ENCODE measurements at regions not wholly inside any gene's neighbourhood (a gene's known extent, or its start where the extent isn't known, plus 50 kb on each side); places are given as distances from the start of the nearest gene placed in this dataset.

- Mint-ChIP-seq H3K27me3 (ENCODE audit: low read depth) (no peaks in the 10 kb centered on the region), H3K9me3 (ENCODE audit: low read depth) (peaks cover 15% of the 10 kb centered on the region), H3K4me3 (ENCODE audit: unreplicated experiment) (no peak overlapping the region), H3K36me3 (ENCODE audit: low read depth) (no peaks in the 10 kb centered on the region), H3K27ac (ENCODE audit: unreplicated experiment) (no peak overlapping the region), H3K4me1 (ENCODE audit: low read depth) (no peaks in the 10 kb centered on the region)
- TF ChIP-seq, protein P1, sequence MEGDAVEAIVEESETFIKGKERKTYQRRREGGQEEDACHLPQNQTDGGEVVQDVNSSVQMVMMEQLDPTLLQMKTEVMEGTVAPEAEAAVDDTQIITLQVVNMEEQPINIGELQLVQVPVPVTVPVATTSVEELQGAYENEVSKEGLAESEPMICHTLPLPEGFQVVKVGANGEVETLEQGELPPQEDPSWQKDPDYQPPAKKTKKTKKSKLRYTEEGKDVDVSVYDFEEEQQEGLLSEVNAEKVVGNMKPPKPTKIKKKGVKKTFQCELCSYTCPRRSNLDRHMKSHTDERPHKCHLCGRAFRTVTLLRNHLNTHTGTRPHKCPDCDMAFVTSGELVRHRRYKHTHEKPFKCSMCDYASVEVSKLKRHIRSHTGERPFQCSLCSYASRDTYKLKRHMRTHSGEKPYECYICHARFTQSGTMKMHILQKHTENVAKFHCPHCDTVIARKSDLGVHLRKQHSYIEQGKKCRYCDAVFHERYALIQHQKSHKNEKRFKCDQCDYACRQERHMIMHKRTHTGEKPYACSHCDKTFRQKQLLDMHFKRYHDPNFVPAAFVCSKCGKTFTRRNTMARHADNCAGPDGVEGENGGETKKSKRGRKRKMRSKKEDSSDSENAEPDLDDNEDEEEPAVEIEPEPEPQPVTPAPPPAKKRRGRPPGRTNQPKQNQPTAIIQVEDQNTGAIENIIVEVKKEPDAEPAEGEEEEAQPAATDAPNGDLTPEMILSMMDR (IDR thresholded peaks at IDR 0.05): no peak
- DNase-seq (ENCODE audit: low spot score): no peak
These were observed 153.4 kb downstream of the AXIN2 start for GRCh38 chr17:65408050-65408449.

DNA sequence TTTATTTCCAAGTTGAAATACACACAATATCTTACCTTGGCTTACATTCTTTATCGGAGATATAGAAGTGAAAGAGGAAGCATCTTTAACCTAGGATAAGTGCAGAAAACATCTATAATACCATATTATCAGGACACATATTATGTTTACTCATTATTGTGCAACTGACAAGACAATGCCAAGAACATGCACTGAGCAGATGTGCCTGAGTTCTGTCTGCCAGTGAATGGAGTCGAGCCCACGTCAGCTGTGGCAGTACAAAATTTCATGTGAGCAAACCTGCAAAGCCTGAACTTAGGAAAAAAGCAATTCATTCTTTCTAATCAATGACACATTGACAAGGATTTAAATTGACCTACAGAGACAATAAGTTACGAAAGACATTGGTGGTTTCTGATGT, 154.4 kb downstream of the AXIN2 start:
- H3K4me3 Mint-ChIP-seq (ENCODE audit: unreplicated experiment): no peak overlapping the region
- H3K36me3 Mint-ChIP-seq (ENCODE audit: low read depth): no peaks in the 10 kb centered on the region
- peaks cover 11% of the 10 kb centered on the region for H3K9me3 Mint-ChIP-seq (ENCODE audit: low read depth)
- H3K27me3 Mint-ChIP-seq (ENCODE audit: low read depth): no peaks in the 10 kb centered on the region
- H3K27ac Mint-ChIP-seq (ENCODE audit: unreplicated experiment): no peak overlapping the region
- DNase-seq (ENCODE audit: low spot score): no peak
- H3K4me1 Mint-ChIP-seq (ENCODE audit: low read depth): no peaks in the 10 kb centered on the region
- TF ChIP-seq, protein P1 (IDR thresholded peaks at IDR 0.05): no peak

- Mint-ChIP-seq H3K27me3 (ENCODE audit: low read depth) (no peaks in the 10 kb centered on the region), H3K4me1 (ENCODE audit: low read depth) (no peaks in the 10 kb centered on the region)
These were observed 154.9 kb downstream of the AXIN2 start for GRCh38 chr17:65406552-65406951.

GRCh38 chr17:65405563-65405962, 155.9 kb downstream of the AXIN2 start:
- Mint-ChIP-seq H3K27ac (ENCODE audit: unreplicated experiment) (no peak overlapping the region), H3K9me3 (ENCODE audit: low read depth) (peaks cover 4% of the 10 kb centered on the region), H3K36me3 (ENCODE audit: low read depth) (no peaks in the 10 kb centered on the region), H3K27me3 (ENCODE audit: low read depth) (peaks cover 2% of the 10 kb centered on the region), H3K4me1 (ENCODE audit: low read depth) (no peaks in the 10 kb centered on the region), H3K4me3 (ENCODE audit: unreplicated experiment) (no peak overlapping the region)
- no peak for DNase-seq (ENCODE audit: low spot score)
- TF ChIP-seq, protein P1 (IDR thresholded peaks at IDR 0.05): no peak

More at GRCh38 chr17:65406552-65406951, 154.9 kb downstream of the AXIN2 start:
- no peak overlapping the region for H3K27ac Mint-ChIP-seq (ENCODE audit: unreplicated experiment)
- no peak overlapping the region for H3K4me3 Mint-ChIP-seq (ENCODE audit: unreplicated experiment)
- H3K36me3 Mint-ChIP-seq (ENCODE audit: low read depth): no peaks in the 10 kb centered on the region
- no peak for DNase-seq (ENCODE audit: low spot score)
- H3K9me3 Mint-ChIP-seq (ENCODE audit: low read depth): peaks cover 8% of the 10 kb centered on the region
- TF ChIP-seq, protein P1 (IDR thresholded peaks at IDR 0.05): no peak

DNA sequence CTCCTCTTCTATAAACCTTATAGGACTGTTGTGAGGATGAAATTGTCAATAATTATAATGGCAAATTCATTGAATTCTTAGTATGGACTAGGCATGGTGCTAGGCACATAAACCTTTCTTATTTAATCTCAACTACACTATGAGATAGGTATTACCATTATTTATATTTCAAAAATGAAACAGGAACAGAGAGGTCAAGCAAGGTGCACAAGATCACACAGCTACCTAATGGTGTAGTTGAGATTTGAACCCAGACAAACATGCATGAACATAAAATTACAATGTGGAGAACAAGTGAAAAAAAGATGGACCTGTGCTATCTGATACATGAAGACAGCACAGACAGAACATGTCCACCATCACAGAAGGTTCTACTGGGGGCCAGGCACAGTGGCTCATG, 156.7 kb downstream of the AXIN2 start:
- no peak overlapping the region for H3K27ac Mint-ChIP-seq (ENCODE audit: unreplicated experiment)
- no peak for DNase-seq (ENCODE audit: low spot score)
- no peaks in the 10 kb centered on the region for H3K36me3 Mint-ChIP-seq (ENCODE audit: low read depth)
- H3K4me3 Mint-ChIP-seq (ENCODE audit: unreplicated experiment): no peak overlapping the region
- H3K9me3 Mint-ChIP-seq (ENCODE audit: low read depth): no peaks in the 10 kb centered on the region
- TF ChIP-seq, protein P1 (IDR thresholded peaks at IDR 0.05): no peak
- H3K27me3 Mint-ChIP-seq (ENCODE audit: low read depth): peaks cover 4% of the 10 kb centered on the region
- no peaks in the 10 kb centered on the region for H3K4me1 Mint-ChIP-seq (ENCODE audit: low read depth)
